Fibroblast of peridontal ligament (primary cell): ENCODE measurements at regions not wholly inside any gene's neighbourhood (a gene's known extent, or its start where the extent isn't known, plus 50 kb on each side); places are given as distances from the start of the nearest gene placed in this dataset.
A peak's percentile ranks its signal among the peaks of the same experiment; 100 is the strongest.

Experiments
- DNase-seq: peaks from one replicate; pipeline ENCODE4 v3.0.0-alpha.2; 2010; ENCODE audit errors: extremely low read depth

GRCh38 chr1:187442603-187443002, 613.9 kb downstream of the PLA2G4A start:
- DNase-seq: no peak

GRCh38 chr1:187443939-187444338, 615.2 kb downstream of the PLA2G4A start:
- DNase-seq: peak; percentile 3

GRCh38 chr1:187445066-187445465, 616.3 kb downstream of the PLA2G4A start:
- DNase-seq: no peak

- DNase-seq: no peak
These were observed 622.5 kb downstream of the PLA2G4A start for GRCh38 chr1:187451238-187451637.

GRCh38 chr1:187454010-187454409, 625.3 kb downstream of the PLA2G4A start:
- DNase-seq: no peak

GRCh38 chr1:187456446-187456845, 627.7 kb downstream of the PLA2G4A start:
- DNase-seq: no peak

- DNase-seq: no peak
These were observed 631.3 kb downstream of the PLA2G4A start for GRCh38 chr1:187460093-187460492.

GRCh38 chr1:187464320-187464719, 635.6 kb downstream of the PLA2G4A start:
- no peak for DNase-seq

GRCh38 chr1:187465441-187465840, 636.7 kb downstream of the PLA2G4A start:
- no peak for DNase-seq

- DNase-seq: peak; percentile 63
These were observed 641.1 kb downstream of the PLA2G4A start for GRCh38 chr1:187469836-187470235.

GRCh38 chr1:187471555-187471954, 642.8 kb downstream of the PLA2G4A start:
- peak; percentile 42 for DNase-seq

- peak; percentile 76 for DNase-seq
These were observed 645.6 kb downstream of the PLA2G4A start for GRCh38 chr1:187474336-187474735.

GRCh38 chr1:187476671-187477070, 647.9 kb downstream of the PLA2G4A start:
- DNase-seq: peak; percentile 18

GRCh38 chr1:187477103-187477502, 648.4 kb downstream of the PLA2G4A start:
- DNase-seq: peak; percentile 14

- no peak for DNase-seq
These were observed 648.8 kb downstream of the PLA2G4A start for GRCh38 chr1:187477535-187477934.

GRCh38 chr1:187481581-187482148, 652.9 kb downstream of the PLA2G4A start:
- DNase-seq: no peak

- peak; percentile 68 for DNase-seq
These were observed 661.5 kb downstream of the PLA2G4A start for GRCh38 chr1:187490266-187490665.

- peak; percentile 92 for DNase-seq
These were observed 662.5 kb downstream of the PLA2G4A start for GRCh38 chr1:187491082-187491720.

GRCh38 chr1:187498028-187498427, 669.3 kb downstream of the PLA2G4A start:
- no peak for DNase-seq

- DNase-seq: peak; percentile 37
These were observed 676.0 kb downstream of the PLA2G4A start for GRCh38 chr1:187504779-187505178.

GRCh38 chr1:187509091-187509490, 680.3 kb downstream of the PLA2G4A start:
- DNase-seq: peak; percentile 56

GRCh38 chr1:187513190-187513589, 684.4 kb downstream of the PLA2G4A start:
- no peak for DNase-seq

- DNase-seq: no peak
These were observed 685.4 kb downstream of the PLA2G4A start for GRCh38 chr1:187514110-187514509.

GRCh38 chr1:187516874-187517273, 688.1 kb downstream of the PLA2G4A start:
- DNase-seq: no peak
